ENCODE measurements at regions not wholly inside any gene's neighbourhood (a gene's known extent, or its start where the extent isn't known, plus 50 kb on each side); places are given as distances from the start of the nearest gene placed in this dataset.

DNA sequence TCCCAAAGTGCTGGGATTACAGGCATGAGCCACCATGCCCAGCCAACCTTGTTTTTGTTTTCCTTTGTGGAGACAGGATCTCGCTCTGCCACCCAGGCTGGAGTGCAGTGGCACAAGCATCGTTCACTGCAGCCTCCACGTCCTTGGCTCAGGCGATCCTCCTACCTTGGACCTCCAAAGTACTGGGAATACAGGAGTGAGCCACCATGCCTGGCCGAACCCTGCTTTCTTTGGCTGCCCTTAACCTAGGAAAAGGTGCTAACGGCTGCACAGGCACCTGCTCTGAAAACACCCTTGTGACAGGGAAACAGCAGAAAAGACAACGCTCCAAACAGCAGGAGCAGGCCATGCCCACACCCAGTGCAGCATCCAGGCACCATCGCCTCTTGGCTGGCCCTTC, 71.9 kb downstream of the OAT start:
- Histone ChIP-seq H3K79me1 (ENCODE audit: low read length) (no peaks in the 10 kb centered on the region), H4K91ac (ENCODE audit: low read depth, low read length) (no peak overlapping the region), H3K79me2 (ENCODE audit: control insufficient read depth, insufficient read depth, low read length, poor library complexity) (no peaks in the 10 kb centered on the region), H3K23ac (ENCODE audit: low read length) (no peak overlapping the region), H3K9ac (ENCODE audit: low read length) (no peak overlapping the region), H3K36me3 (ENCODE audit: control insufficient read depth in 1 of 2, insufficient read depth in 2 of 2, low read length in 2 of 2) (no peaks in the 10 kb centered on the region), H2BK12ac (ENCODE audit: low read length) (no peak overlapping the region), H3K18ac (ENCODE audit: low read length) (no peak overlapping the region), H3K14ac (ENCODE audit: low read length) (no peak overlapping the region), H3K4me2 (ENCODE audit: low read length) (no peak overlapping the region), H2BK120ac (ENCODE audit: insufficient read depth, low read length, poor library complexity) (no peak overlapping the region), H3K4me3 (ENCODE audit: low read depth, low read length) (no peak overlapping the region), H3K4me1 (ENCODE audit: control insufficient read depth in 1 of 2, insufficient read depth in 2 of 2, low read length in 2 of 2) (no peaks in the 10 kb centered on the region), H4K12ac (ENCODE audit: low read depth, low read length) (no peak overlapping the region), H3K4ac (ENCODE audit: low read depth, low read length) (no peak overlapping the region), H3K9me3 (ENCODE audit: insufficient read depth, low read depth, low read length) (peaks cover 3% of the 10 kb centered on the region), H4K8ac (ENCODE audit: low read depth, low read length) (no peak overlapping the region), H2AK5ac (ENCODE audit: low read length) (no peak overlapping the region), H2BK5ac (ENCODE audit: low read depth, low read length, poor library complexity) (no peak overlapping the region), H3K27me3 (ENCODE audit: insufficient read depth, low read length) (no peaks in the 10 kb centered on the region), H3K27ac (ENCODE audit: low read depth, low read length) (no peak overlapping the region), H2AFZ (ENCODE audit: insufficient read depth, low read length, poor library complexity) (no peak overlapping the region)
- no CpG with 5 or more reads among the region's 8 CpGs for WGBS (ENCODE audit: extremely low coverage, insufficient coverage, insufficient read length)
- no peak for DNase-seq

DNA sequence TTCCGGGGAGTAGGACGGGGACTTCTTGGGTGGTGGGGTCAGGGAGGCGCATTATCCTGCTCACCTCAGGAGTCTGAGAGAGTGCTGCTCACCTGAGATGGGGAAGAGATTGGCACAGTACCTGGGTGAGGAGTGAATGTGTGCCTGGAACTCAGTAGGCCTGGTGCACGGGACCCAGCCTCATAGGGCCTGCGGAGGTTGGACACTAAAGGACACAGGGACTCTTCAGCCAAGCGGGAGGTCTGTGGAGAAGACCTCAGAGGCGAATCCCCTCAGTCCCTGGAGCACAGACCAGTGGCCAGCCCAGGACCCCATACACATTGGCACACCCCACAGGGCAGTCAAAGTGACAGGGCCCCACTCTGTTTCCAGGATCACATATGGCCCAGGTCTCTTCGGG, 73.2 kb downstream of the OAT start:
- Histone ChIP-seq H4K12ac (ENCODE audit: low read depth, low read length) (no peak overlapping the region), H2AFZ (ENCODE audit: insufficient read depth, low read length, poor library complexity) (no peak overlapping the region), H2AK5ac (ENCODE audit: low read length) (no peak overlapping the region), H2BK120ac (ENCODE audit: insufficient read depth, low read length, poor library complexity) (no peak overlapping the region), H3K36me3 (ENCODE audit: control insufficient read depth in 1 of 2, insufficient read depth in 2 of 2, low read length in 2 of 2) (no peaks in the 10 kb centered on the region), H4K8ac (ENCODE audit: low read depth, low read length) (no peak overlapping the region), H3K4me3 (ENCODE audit: low read depth, low read length) (peak overlapping the region; percentile 30), H3K27ac (ENCODE audit: low read depth, low read length) (no peak overlapping the region), H3K4ac (ENCODE audit: low read depth, low read length) (no peak overlapping the region), H3K9me3 (ENCODE audit: insufficient read depth, low read depth, low read length) (peaks cover 6% of the 10 kb centered on the region), H3K9ac (ENCODE audit: low read length) (no peak overlapping the region), H2BK5ac (ENCODE audit: low read depth, low read length, poor library complexity) (no peak overlapping the region), H3K18ac (ENCODE audit: low read length) (no peak overlapping the region), H3K4me2 (ENCODE audit: low read length) (no peak overlapping the region), H3K14ac (ENCODE audit: low read length) (no peak overlapping the region), H3K79me1 (ENCODE audit: low read length) (no peaks in the 10 kb centered on the region), H3K27me3 (ENCODE audit: insufficient read depth, low read length) (no peaks in the 10 kb centered on the region), H3K4me1 (ENCODE audit: control insufficient read depth in 1 of 2, insufficient read depth in 2 of 2, low read length in 2 of 2) (no peaks in the 10 kb centered on the region), H2BK12ac (ENCODE audit: low read length) (no peak overlapping the region), H3K23ac (ENCODE audit: low read length) (no peak overlapping the region), H3K79me2 (ENCODE audit: control insufficient read depth, insufficient read depth, low read length, poor library complexity) (no peaks in the 10 kb centered on the region), H4K91ac (ENCODE audit: low read depth, low read length) (no peak overlapping the region)
- WGBS (ENCODE audit: extremely low coverage, insufficient coverage, insufficient read length): no CpG with 5 or more reads among the region's 8 CpGs
- no peak for DNase-seq

DNA sequence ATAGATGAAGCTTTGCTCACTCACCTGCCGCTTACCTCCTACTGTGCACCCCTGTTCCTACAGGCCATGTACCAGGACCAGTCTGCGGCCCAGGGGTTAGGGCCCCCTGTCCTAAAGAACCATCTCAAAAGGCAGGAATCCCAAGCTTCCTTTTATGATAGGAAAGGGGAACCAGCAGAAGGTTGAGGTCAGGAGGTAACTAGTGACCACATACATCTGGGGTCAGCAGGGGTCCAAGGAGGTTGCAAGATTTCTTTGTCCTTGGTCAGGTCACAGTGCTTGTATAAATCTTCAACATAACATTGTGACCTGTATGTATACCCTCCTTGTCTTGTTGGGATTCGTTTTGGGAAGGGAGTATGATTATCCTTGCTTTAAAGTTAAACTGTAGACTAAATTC, 73.8 kb downstream of the OAT start:
- H2AFZ ChIP-seq (ENCODE audit: insufficient read depth, low read length, poor library complexity): no peak overlapping the region
- H2BK5ac ChIP-seq (ENCODE audit: low read depth, low read length, poor library complexity): no peak overlapping the region
- no peak for DNase-seq
- no peak overlapping the region for H3K4ac ChIP-seq (ENCODE audit: low read depth, low read length)
- H4K12ac ChIP-seq (ENCODE audit: low read depth, low read length): no peak overlapping the region
- H2BK120ac ChIP-seq (ENCODE audit: insufficient read depth, low read length, poor library complexity): no peak overlapping the region
- no peak overlapping the region for H3K18ac ChIP-seq (ENCODE audit: low read length)
- no peak overlapping the region for H3K27ac ChIP-seq (ENCODE audit: low read depth, low read length)
- no peak overlapping the region for H2AK5ac ChIP-seq (ENCODE audit: low read length)
- H3K79me2 ChIP-seq (ENCODE audit: control insufficient read depth, insufficient read depth, low read length, poor library complexity): no peaks in the 10 kb centered on the region
- H3K9me3 ChIP-seq (ENCODE audit: insufficient read depth, low read depth, low read length): peaks cover 6% of the 10 kb centered on the region
- H3K79me1 ChIP-seq (ENCODE audit: low read length): no peaks in the 10 kb centered on the region
- no peak overlapping the region for H4K91ac ChIP-seq (ENCODE audit: low read depth, low read length)
- H4K8ac ChIP-seq (ENCODE audit: low read depth, low read length): no peak overlapping the region
- H3K4me2 ChIP-seq (ENCODE audit: low read length): no peak overlapping the region
- H3K4me1 ChIP-seq (ENCODE audit: control insufficient read depth in 1 of 2, insufficient read depth in 2 of 2, low read length in 2 of 2): no peaks in the 10 kb centered on the region
- H3K4me3 ChIP-seq (ENCODE audit: low read depth, low read length): no peak overlapping the region
- WGBS (ENCODE audit: extremely low coverage, insufficient coverage, insufficient read length): no CpG with 5 or more reads among the region's 3 CpGs
- no peak overlapping the region for H2BK12ac ChIP-seq (ENCODE audit: low read length)
- H3K27me3 ChIP-seq (ENCODE audit: insufficient read depth, low read length): no peaks in the 10 kb centered on the region
- H3K23ac ChIP-seq (ENCODE audit: low read length): no peak overlapping the region
- no peaks in the 10 kb centered on the region for H3K36me3 ChIP-seq (ENCODE audit: control insufficient read depth in 1 of 2, insufficient read depth in 2 of 2, low read length in 2 of 2)
- H3K14ac ChIP-seq (ENCODE audit: low read length): no peak overlapping the region
- H3K9ac ChIP-seq (ENCODE audit: low read length): no peak overlapping the region

DNA sequence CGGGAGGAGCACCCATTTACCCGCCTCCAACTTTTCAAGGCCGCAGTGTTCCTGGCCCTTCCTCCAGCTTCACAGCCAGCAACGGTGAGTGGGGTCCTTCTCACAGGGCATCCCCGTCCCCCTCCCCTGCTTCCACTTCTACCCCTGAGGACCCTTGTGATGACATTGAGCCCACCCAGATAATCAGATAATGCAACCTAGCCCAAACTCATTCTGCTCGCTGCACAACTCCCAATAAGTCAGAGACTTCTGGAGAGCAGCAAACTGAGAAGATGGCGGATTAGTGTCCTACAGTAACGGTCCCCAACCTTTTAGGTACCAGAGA, 74.5 kb downstream of the OAT start:
- no peak overlapping the region for H4K91ac ChIP-seq (ENCODE audit: low read depth, low read length)
- whole genome bisulfite sequencing (ENCODE audit: extremely low coverage, insufficient coverage, insufficient read length): no CpG with 5 or more reads among the region's 8 CpGs

More for the DNA sequence above, 74.5 kb downstream of the OAT start:
- Histone ChIP-seq H2AFZ (ENCODE audit: insufficient read depth, low read length, poor library complexity) (no peak overlapping the region), H3K27me3 (ENCODE audit: insufficient read depth, low read length) (no peaks in the 10 kb centered on the region), H3K9me3 (ENCODE audit: insufficient read depth, low read depth, low read length) (peaks cover 6% of the 10 kb centered on the region), H3K4me3 (ENCODE audit: low read depth, low read length) (no peak overlapping the region), H3K18ac (ENCODE audit: low read length) (no peak overlapping the region), H2BK120ac (ENCODE audit: insufficient read depth, low read length, poor library complexity) (no peak overlapping the region), H3K79me2 (ENCODE audit: control insufficient read depth, insufficient read depth, low read length, poor library complexity) (no peaks in the 10 kb centered on the region), H3K9ac (ENCODE audit: low read length) (no peak overlapping the region), H2BK12ac (ENCODE audit: low read length) (no peak overlapping the region), H3K36me3 (ENCODE audit: control insufficient read depth in 1 of 2, insufficient read depth in 2 of 2, low read length in 2 of 2) (no peaks in the 10 kb centered on the region), H3K23ac (ENCODE audit: low read length) (no peak overlapping the region), H3K14ac (ENCODE audit: low read length) (no peak overlapping the region), H3K79me1 (ENCODE audit: low read length) (no peaks in the 10 kb centered on the region), H4K8ac (ENCODE audit: low read depth, low read length) (no peak overlapping the region), H3K4me2 (ENCODE audit: low read length) (no peak overlapping the region), H3K4me1 (ENCODE audit: control insufficient read depth in 1 of 2, insufficient read depth in 2 of 2, low read length in 2 of 2) (no peaks in the 10 kb centered on the region), H2AK5ac (ENCODE audit: low read length) (no peak overlapping the region), H4K12ac (ENCODE audit: low read depth, low read length) (no peak overlapping the region), H3K27ac (ENCODE audit: low read depth, low read length) (no peak overlapping the region), H3K4ac (ENCODE audit: low read depth, low read length) (no peak overlapping the region), H2BK5ac (ENCODE audit: low read depth, low read length, poor library complexity) (no peak overlapping the region)
- no peak for DNase-seq
